ENCODE measurements at regions not wholly inside any gene's neighbourhood (a gene's known extent, or its start where the extent isn't known, plus 50 kb on each side); places are given as distances from the start of the nearest gene placed in this dataset.
A peak's percentile ranks its signal among the peaks of the same experiment; 100 is the strongest.

- Histone ChIP-seq H3K18ac (ENCODE audit: insufficient read length, low read depth, low read length) (no peak overlapping the region), H3K79me1 (ENCODE audit: insufficient read depth, low read depth, low read length, poor library complexity, severe bottlenecking) (no peaks in the 10 kb centered on the region), H2BK120ac (ENCODE audit: low read depth, low read length, poor library complexity, severe bottlenecking) (no peak overlapping the region), H3K9me3 (ENCODE audit: control insufficient read depth, low read depth, low read length) (peaks cover 9% of the 10 kb centered on the region), H3K27me3 (ENCODE audit: insufficient read depth, low read length) (no peaks in the 10 kb centered on the region), H2BK15ac (ENCODE audit: low read depth, low read length) (no peak overlapping the region), H3K4ac (ENCODE audit: low read depth, low read length) (no peak overlapping the region), H3K23me2 (ENCODE audit: insufficient read length, low read depth, low read length, poor library complexity, severe bottlenecking) (no peaks in the 10 kb centered on the region), H4K8ac (replicated peaks; ENCODE audit: insufficient read length, low read depth, low read length) (no peak overlapping the region), H3K9ac (ENCODE audit: extremely low read depth, insufficient read length, low read length) (no peak overlapping the region), H3K4me2 (ENCODE audit: insufficient read depth, insufficient read length, low read length) (no peak overlapping the region), H3K27ac (ENCODE audit: insufficient read length, low read depth, low read length) (no peak overlapping the region), H3K56ac (ENCODE audit: insufficient read length, low read depth, low read length) (no peak overlapping the region), H4K20me1 (ENCODE audit: control insufficient read depth, insufficient read depth, insufficient read length) (no peaks in the 10 kb centered on the region), H3K23ac (ENCODE audit: insufficient read length, low read depth, low read length) (no peak overlapping the region), H2AK5ac (ENCODE audit: insufficient read length, low read length) (no peak overlapping the region), H4K91ac (ENCODE audit: insufficient read length, low read depth, low read length) (no peak overlapping the region), H3K79me2 (ENCODE audit: insufficient read depth, low read length) (no peaks in the 10 kb centered on the region), H2BK12ac (ENCODE audit: insufficient read length, low read depth, low read length) (no peak overlapping the region), H2BK5ac (ENCODE audit: insufficient read length, low read length) (no peak overlapping the region), H3K14ac (ENCODE audit: insufficient read depth, low read length) (0 out of 2 replicates have a peak overlapping the region, but pooled peaks have one; percentile 0), H2AFZ (ENCODE audit: low read length) (no peak overlapping the region), H2BK20ac (ENCODE audit: low read depth, low read length, poor library complexity, severe bottlenecking) (no peak overlapping the region), H3T11ph (ENCODE audit: low read length) (no peak overlapping the region), H4K5ac (ENCODE audit: insufficient read length, low read depth, low read length) (no peak overlapping the region), H3K4me1 (ENCODE audit: insufficient read depth, low read length) (no peaks in the 10 kb centered on the region; the same call in 1 of the 2 replicates)
- peaks cover 6% of the 10 kb centered on the region; the same call in 1 of the 2 replicates for H3K27me3 Mint-ChIP-seq (ENCODE audit: low read depth)
- H3K9me3 Mint-ChIP-seq, result peaks cover 11 to 14% of the 10 kb centered on the region in 2 experiments
- H3K27ac Mint-ChIP-seq, result 0 out of 7 replicates have a peak overlapping the region, but pooled peaks of 1 of the 3 experiments have one; percentile 18
- H3K4me3 Mint-ChIP-seq, result peak overlapping the region in 1 of 2 experiments; percentile 25; a peak in 1 of 5 replicates
- no CpG with 5 or more reads among the region's 7 CpGs for WGBS (ENCODE audit: extremely low coverage, insufficient read length, low lambda C conversion rate)
- no peak for TF ChIP-seq CTCF (conservative IDR thresholded peaks at IDR 0.05)
- peaks cover 21 to 25% of the 10 kb centered on the region in 2 experiments for H3K4me1 Mint-ChIP-seq
- DNase-seq, result no peak
- H3K36me3 Mint-ChIP-seq (ENCODE audit: insufficient read depth in 1 of 3, low read depth in 3 of 3), result peaks cover 7 to 10% (median 8%) of the 10 kb centered on the region in 3 experiments
Observed at GRCh38 chr16:85541619-85541979, 71.5 kb upstream of the GSE1 start.

All from H9 (cell line).